Stimulated activated naive CD8-positive, alpha-beta T cell treated with anti-CD3 and anti-CD28 coated beads, Interleukin-15, Interleukin-2, amounts not matched to agents 100 ng/mL and 50 ng/mL, for 24 hours (primary cell): ENCODE measurements at regions not wholly inside any gene's neighbourhood (a gene's known extent, or its start where the extent isn't known, plus 50 kb on each side); places are given as distances from the start of the nearest gene placed in this dataset.

Experiments
- H3K27ac Mint-ChIP-seq: one replicate; pipeline ENCODE4 v1.8.0; 2021; ENCODE audit warnings: mild to moderate bottlenecking, mixed read lengths
- H3K27me3 Mint-ChIP-seq: one replicate; pipeline ENCODE4 v1.8.0; 2021; ENCODE audit warnings: mixed read lengths
- H3K36me3 Mint-ChIP-seq: one replicate; pipeline ENCODE4 v1.8.0; 2021; ENCODE audit warnings: low read depth, mixed read lengths
- H3K4me1 Mint-ChIP-seq: one replicate; pipeline ENCODE4 v1.8.0; 2021; ENCODE audit warnings: low read depth, mixed read lengths
- H3K4me3 Mint-ChIP-seq: one replicate; pipeline ENCODE4 v1.8.0; 2021; ENCODE audit warnings: mild to moderate bottlenecking, mixed read lengths
- H3K9me3 Mint-ChIP-seq: one replicate; pipeline ENCODE4 v1.8.0; 2021; ENCODE audit warnings: mixed read lengths

DNA sequence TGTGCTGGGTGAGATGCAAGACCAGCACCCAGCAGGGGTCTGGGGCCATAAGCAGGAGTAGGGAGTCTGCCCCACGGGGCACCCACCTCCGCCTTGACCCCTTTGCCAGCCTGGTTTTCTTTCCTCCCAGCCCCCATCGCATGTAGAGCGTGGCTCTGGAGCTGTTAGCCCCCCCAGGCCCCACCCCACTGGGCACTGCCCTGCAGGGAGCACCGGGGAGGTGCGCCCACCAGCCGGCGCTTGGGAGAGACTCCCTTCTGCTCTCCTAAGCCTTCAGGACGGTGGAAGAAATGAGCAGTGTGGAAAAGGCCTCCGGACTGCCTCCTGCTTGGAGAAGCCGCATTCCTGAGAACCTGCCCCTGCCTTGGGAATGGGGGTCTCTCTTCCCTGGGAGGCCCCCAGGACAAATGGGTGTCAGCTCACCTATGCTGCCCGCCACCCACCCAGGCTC, 186.2 kb downstream of the IRF8 start:
- no peaks in the 10 kb centered on the region for H3K36me3 Mint-ChIP-seq
- peaks cover 1% of the 10 kb centered on the region for H3K27me3 Mint-ChIP-seq
- no peaks in the 10 kb centered on the region for H3K9me3 Mint-ChIP-seq
- H3K27ac Mint-ChIP-seq = no peak overlapping the region
- no peak overlapping the region for H3K4me3 Mint-ChIP-seq
- peaks cover 4% of the 10 kb centered on the region for H3K4me1 Mint-ChIP-seq

DNA sequence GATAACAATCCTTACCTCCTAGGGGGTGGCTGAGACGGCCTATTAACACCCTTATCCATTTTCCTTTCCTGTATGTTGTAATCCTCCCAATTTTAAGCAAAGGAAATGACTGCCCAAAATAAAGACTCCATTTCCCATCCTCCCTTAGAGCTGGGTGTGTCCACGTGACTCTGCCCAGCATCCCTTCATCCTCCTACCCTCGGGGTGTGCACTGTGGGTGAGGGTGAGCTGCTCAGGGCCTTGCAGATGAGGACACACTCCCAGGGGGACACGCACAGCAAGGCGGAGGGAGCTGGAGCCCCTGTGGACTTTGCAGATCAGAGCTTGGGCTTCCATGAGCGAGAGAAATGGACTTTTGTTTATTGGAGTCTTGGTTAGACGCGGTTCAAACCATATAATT, 186.8 kb downstream of the IRF8 start:
- Mint-ChIP-seq H3K9me3 (no peaks in the 10 kb centered on the region), H3K4me1 (peaks cover 4% of the 10 kb centered on the region), H3K4me3 (no peak overlapping the region), H3K36me3 (no peaks in the 10 kb centered on the region), H3K27me3 (no peaks in the 10 kb centered on the region), H3K27ac (no peak overlapping the region)

DNA sequence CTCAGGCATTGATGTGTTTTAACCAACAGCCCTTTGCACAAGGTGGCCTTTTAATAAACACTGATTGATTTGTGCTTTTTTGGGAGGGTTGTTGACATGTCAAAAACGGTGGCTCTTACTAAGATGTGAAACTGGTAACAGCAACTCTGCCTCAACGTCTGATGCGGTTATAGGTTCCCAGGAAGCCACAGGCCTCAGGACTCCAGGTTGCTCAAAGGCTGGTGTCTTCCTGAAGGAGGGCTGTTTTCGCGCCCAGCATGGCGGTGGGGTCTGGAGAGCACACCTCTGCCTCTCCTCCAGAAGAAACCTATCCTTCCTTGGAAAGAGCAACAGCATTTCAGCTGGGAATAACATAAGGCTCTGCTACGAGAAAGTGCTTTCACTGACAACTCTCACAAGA, 187.5 kb downstream of the IRF8 start:
- Mint-ChIP-seq H3K9me3 (no peaks in the 10 kb centered on the region), H3K36me3 (no peaks in the 10 kb centered on the region), H3K4me3 (no peak overlapping the region), H3K4me1 (peaks cover 4% of the 10 kb centered on the region), H3K27ac (no peak overlapping the region), H3K27me3 (no peaks in the 10 kb centered on the region)

DNA sequence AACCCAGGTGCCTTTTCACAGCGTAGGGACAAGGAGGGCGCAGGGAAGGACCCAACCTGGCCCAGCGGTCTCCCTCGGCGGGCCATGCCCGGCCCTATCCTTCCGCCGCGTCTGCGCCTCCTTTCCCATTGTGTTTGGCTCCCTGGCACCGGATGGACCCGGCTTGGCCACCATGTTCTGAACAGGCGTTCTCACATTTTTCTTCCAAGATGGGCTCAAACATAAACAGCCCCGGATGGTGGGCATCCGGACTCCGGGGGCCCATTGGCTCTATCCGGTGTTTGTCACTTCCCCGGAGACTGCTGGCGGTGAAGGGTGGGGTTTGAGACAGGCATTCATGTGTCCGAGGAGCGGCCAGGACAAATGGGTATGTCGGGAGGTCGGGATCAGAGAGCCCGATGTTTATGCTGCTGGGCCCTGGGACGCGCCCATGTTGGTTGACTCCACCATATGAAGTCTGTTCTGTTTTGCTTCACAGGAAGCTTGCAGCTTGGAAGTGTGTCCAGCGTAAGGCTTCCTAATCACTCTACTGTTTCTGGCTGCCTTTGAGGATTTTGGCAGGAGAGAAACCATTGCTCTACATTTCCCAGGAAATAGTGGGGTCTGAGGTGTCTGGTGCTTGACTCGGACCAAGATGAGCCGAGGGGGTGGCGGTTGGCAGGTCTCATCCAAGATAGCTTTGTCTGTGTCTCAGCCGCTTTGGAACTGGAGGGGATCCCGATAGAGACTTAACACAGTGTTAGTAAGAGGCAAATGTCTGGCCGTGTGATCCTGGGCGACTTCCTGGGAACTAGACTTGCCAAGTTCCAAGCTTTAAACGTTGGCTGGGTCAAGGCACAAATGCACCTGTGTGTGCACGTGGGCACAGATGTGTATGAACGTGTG, 188.3 kb downstream of the IRF8 start:
- H3K4me3 Mint-ChIP-seq = no peak overlapping the region
- no peaks in the 10 kb centered on the region for H3K27me3 Mint-ChIP-seq
- no peaks in the 10 kb centered on the region for H3K9me3 Mint-ChIP-seq
- H3K36me3 Mint-ChIP-seq = no peaks in the 10 kb centered on the region
- peaks cover 4% of the 10 kb centered on the region for H3K4me1 Mint-ChIP-seq
- no peak overlapping the region for H3K27ac Mint-ChIP-seq

- H3K4me1 Mint-ChIP-seq = peaks cover 4% of the 10 kb centered on the region
Measured at GRCh38 chr16:86087896-86088230, 188.9 kb downstream of the IRF8 start.

DNA sequence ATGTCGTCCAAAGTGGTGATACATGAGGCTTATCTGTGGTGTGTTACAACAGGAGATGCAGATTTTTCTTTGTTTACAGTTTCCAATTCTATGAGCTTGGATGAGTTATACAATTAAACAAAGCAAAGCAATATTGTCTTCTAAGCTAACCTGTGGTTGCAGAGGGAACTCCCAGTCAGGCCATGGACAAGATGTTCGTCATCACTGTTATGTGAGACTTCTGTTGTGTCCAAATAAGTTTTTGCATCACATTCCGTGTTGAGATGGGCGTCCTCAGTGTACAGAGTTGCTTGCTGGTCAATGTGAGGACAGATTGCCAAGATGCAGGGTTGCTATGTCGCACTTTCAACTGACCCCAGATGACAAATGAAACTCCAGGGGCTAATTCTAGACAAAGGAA, 189.3 kb downstream of the IRF8 start:
- Mint-ChIP-seq H3K9me3 (no peaks in the 10 kb centered on the region), H3K36me3 (no peaks in the 10 kb centered on the region), H3K27me3 (no peaks in the 10 kb centered on the region), H3K27ac (no peak overlapping the region), H3K4me1 (peaks cover 4% of the 10 kb centered on the region), H3K4me3 (no peak overlapping the region)

More at GRCh38 chr16:86087896-86088230, 188.9 kb downstream of the IRF8 start:
- Mint-ChIP-seq H3K9me3 (no peaks in the 10 kb centered on the region), H3K27ac (no peak overlapping the region), H3K36me3 (no peaks in the 10 kb centered on the region), H3K4me3 (no peak overlapping the region), H3K27me3 (no peaks in the 10 kb centered on the region)

GRCh38 chr16:86088816-86089215, 189.9 kb downstream of the IRF8 start:
- H3K9me3 Mint-ChIP-seq = no peaks in the 10 kb centered on the region

DNA sequence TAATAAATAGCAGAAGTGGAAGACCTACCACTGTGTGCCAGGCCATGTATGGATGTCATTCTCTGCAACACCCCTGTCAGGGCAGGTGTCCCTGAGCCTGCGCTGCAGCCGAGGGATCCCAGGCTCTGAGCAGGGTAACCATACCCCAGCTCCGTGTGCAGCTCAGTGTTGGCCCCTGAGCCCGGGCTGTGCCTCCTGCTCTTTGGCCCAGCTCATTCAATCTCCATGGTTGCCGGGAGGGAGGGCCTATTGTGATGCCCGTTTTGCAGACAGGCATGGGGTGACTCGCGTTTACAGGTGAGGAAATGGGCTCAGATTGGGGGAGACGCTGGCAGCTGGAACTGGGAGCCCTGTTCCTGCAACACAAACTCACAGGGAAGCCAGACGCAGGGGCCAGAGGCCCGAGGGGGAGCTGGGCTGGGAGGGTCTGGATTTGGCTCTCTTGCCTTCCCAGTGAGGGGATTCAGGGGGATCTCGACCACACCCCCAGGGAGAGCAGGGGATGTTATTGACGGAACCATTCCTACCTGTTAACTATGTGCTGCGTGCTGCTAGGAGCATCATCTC, 190.5 kb downstream of the IRF8 start:
- peaks cover 4% of the 10 kb centered on the region for H3K4me1 Mint-ChIP-seq
- H3K9me3 Mint-ChIP-seq = no peaks in the 10 kb centered on the region
- H3K4me3 Mint-ChIP-seq = no peak overlapping the region
- H3K27me3 Mint-ChIP-seq = no peaks in the 10 kb centered on the region
- H3K27ac Mint-ChIP-seq = no peak overlapping the region
- no peaks in the 10 kb centered on the region for H3K36me3 Mint-ChIP-seq

More at GRCh38 chr16:86088816-86089215, 189.9 kb downstream of the IRF8 start:
- H3K4me1 Mint-ChIP-seq = peaks cover 4% of the 10 kb centered on the region
- H3K27me3 Mint-ChIP-seq = no peaks in the 10 kb centered on the region
- no peak overlapping the region for H3K27ac Mint-ChIP-seq
- H3K36me3 Mint-ChIP-seq = no peaks in the 10 kb centered on the region
- no peak overlapping the region for H3K4me3 Mint-ChIP-seq

DNA sequence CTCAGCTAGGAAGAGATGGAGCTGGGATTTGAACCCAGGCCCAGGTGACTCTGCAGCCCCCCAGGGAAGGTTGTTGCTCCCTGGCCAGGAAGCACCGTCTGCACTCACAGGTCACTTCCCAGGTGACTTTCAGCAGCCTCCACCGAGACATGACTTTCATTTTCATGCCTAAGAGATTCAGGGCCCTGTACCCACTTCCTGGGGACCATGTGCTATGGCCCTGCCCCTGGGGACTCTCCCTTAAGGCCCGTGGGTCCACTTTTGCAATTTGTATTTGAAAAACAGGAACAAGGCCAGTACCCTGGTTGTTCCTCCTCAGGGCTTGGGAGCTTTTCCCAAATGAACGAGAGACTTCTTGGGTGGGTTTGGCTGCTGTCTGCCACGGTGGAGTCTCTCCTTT, 191.0 kb downstream of the IRF8 start:
- H3K27ac Mint-ChIP-seq = no peak overlapping the region
- no peaks in the 10 kb centered on the region for H3K9me3 Mint-ChIP-seq
- no peaks in the 10 kb centered on the region for H3K36me3 Mint-ChIP-seq

DNA sequence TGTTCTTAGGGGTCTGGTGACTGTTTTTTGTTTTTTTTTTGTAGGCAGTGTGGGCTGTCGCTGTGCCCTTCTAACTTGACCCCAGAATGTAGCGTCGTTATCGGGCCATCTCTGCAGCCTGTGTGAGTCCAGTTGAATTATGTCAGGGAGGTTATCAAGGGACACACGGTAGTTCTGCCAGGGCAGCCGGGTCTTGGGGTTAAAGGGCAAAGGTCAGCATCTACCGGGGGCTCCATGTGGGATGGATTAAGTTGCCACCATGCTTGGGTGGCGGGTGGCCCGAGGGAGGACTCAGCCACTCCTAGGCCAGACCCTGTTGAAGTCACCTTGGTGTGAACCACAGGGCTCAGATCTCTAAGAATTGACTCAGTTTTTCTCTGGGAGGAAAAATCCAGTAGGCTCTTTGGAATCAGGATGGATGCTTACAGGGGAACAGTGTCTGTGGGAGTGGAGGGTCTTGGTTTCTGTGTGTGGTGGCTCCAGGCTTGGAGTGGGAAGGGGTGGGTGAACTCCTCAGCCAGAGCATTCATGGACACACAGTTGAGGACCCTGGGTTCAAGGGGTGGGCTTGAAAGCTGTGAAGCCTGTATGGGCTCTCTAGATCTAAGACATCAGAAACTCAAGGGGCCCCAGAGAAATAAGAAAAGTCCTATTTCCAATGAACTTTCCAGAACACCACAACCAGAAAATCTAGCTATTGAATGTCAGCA, 191.7 kb downstream of the IRF8 start:
- Mint-ChIP-seq H3K4me1 (peaks cover 4% of the 10 kb centered on the region), H3K9me3 (no peaks in the 10 kb centered on the region), H3K36me3 (no peaks in the 10 kb centered on the region), H3K4me3 (no peak overlapping the region), H3K27me3 (no peaks in the 10 kb centered on the region), H3K27ac (no peak overlapping the region)

More for the DNA sequence above, 191.0 kb downstream of the IRF8 start:
- H3K4me3 Mint-ChIP-seq = no peak overlapping the region
- H3K4me1 Mint-ChIP-seq = peaks cover 4% of the 10 kb centered on the region
- no peaks in the 10 kb centered on the region for H3K27me3 Mint-ChIP-seq

DNA sequence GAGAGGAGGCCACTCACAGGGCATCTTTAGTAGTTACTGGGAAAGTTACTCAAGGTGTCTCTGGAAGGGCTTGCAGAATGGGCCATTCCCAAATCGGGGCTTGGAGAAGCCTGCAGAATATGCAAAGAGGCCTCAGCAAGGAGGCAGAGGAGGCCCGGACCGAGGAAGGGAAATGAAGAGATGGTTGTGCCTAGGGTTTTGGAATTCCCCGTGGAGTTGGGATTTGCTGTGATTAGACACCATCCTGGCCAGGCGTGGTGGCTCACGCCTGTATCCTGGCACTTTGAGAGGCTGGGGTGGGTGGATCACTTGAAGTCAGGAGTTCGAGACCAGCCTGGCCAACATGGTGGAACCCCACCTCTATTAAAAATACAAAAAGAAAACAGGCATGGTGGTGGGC, 193.0 kb downstream of the IRF8 start:
- no peaks in the 10 kb centered on the region for H3K36me3 Mint-ChIP-seq
- no peak overlapping the region for H3K27ac Mint-ChIP-seq
- peaks cover 4% of the 10 kb centered on the region for H3K4me1 Mint-ChIP-seq
- no peak overlapping the region for H3K4me3 Mint-ChIP-seq
- no peaks in the 10 kb centered on the region for H3K27me3 Mint-ChIP-seq
- H3K9me3 Mint-ChIP-seq = no peaks in the 10 kb centered on the region

DNA sequence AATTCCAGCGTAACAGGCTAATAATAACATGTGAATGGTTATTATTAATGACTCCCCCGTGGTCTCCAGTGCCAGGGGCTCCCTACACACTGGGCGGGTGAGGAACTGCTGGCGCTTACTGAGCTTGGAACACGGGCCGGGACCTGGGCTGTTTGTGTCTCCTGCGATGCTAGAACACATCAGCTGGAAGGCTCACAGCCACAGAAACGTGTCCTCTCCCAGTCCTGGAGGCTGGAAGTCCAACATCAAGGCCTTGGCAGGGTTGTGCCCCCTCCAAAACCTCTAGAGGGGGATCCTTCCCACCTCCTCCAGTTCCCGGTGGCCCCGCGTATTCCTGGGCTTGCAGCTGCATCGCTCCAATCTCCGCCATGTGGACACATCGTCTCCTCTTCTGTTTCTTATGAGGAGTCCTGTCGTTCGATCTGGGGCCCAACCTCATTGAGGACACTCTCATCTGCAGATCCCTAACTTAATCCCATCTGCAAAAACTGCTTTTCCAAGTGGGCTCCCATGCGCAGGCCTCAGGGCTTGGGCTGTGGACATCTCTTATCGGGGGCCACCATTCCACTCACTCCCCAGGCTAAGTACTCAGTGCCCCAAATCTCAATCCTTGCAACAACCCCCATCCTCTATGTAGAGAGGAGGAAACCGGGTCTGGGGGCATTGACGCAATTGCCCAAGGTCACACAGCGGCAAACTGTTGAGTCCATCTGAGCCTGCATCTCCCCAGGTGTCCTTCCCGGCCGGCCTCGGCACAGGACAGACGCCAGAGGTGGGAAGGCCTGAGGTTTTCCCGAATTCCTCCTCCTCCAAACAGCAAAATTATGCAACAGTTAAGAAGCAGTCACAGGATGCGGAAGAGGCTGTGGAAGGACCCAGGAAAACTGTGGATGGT, 193.9 kb downstream of the IRF8 start:
- Mint-ChIP-seq H3K4me1 (peaks cover 4% of the 10 kb centered on the region), H3K9me3 (no peaks in the 10 kb centered on the region), H3K4me3 (no peak overlapping the region), H3K27me3 (no peaks in the 10 kb centered on the region), H3K27ac (no peak overlapping the region), H3K36me3 (no peaks in the 10 kb centered on the region)

- H3K36me3 Mint-ChIP-seq = no peaks in the 10 kb centered on the region
- no peaks in the 10 kb centered on the region for H3K27me3 Mint-ChIP-seq
- no peak overlapping the region for H3K27ac Mint-ChIP-seq
- H3K4me3 Mint-ChIP-seq = no peak overlapping the region
- H3K4me1 Mint-ChIP-seq = peaks cover 3% of the 10 kb centered on the region
- H3K9me3 Mint-ChIP-seq = no peaks in the 10 kb centered on the region
Measured at GRCh38 chr16:86093801-86094750, 195.1 kb downstream of the IRF8 start.
